ENCODE measurements at regions not wholly inside any gene's neighbourhood (a gene's known extent, or its start where the extent isn't known, plus 50 kb on each side); places are given as distances from the start of the nearest gene placed in this dataset.

DNA sequence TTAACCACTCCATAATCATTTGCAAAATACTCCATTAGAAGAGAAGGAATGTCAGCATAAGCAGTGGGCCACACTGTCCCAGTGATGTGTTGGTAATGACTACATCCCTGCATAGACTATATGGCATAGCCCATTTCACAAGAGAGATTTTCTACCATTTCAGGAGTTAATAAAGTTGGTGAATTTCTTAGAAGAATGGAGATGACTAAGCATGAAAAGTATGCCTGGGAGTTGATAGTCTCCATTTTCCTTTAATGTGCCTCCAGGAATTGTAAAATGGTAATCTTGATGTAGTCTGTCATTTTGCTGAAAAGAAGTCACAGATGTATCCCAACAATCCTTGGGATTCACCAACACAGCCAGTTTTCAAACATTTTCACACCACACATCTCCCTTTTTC lies 608.8 kb upstream of the CHRM3 start:
- H3K27ac ChIP-seq (ENCODE audit: low read length), result no peak overlapping the region
- H3K9me3 ChIP-seq (replicated peaks; ENCODE audit: insufficient read depth, low read length), result no peaks in the 10 kb centered on the region
- TF ChIP-seq EZH2phosphoT487 (IDR thresholded peaks at IDR 0.05; ENCODE audit: low read length) (no peak), EZH2 (optimal IDR thresholded peaks at IDR 0.05; ENCODE audit: low read depth, low read length) (no peak), CTCF (IDR thresholded peaks at IDR 0.05; ENCODE audit: low read length) (no peak)

DNA sequence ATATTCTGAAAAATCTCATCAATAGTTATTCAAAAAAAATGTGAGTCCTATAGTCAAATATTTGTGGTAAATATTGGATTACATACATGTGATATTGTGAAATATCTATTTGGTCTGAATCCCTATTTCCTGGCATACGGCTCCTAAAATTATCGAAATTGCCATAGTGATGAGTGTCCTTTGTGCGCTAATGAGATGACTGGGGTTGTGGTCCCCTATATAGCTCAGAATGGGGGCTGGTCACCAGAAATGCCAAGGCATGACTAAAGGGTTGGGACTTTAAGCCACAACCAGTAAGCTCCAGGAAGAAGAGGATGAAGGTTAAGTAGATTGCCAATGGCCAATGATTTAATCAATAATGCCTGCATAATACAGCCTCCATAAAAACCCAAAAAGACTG lies 610.2 kb upstream of the CHRM3 start:
- no peaks in the 10 kb centered on the region for H4K20me1 ChIP-seq (ENCODE audit: insufficient read depth, low read length)
- H3K9ac ChIP-seq (ENCODE audit: low read length), result no peak overlapping the region
- no peaks in the 10 kb centered on the region for H3F3A ChIP-seq (ENCODE audit: insufficient read depth, low read length)
- no peak overlapping the region for H3K27ac ChIP-seq (ENCODE audit: low read length)
- H3K9me2 ChIP-seq (replicated peaks; ENCODE audit: insufficient read depth, low read length), result no peaks in the 10 kb centered on the region
- no peak for DNase-seq
- no peaks in the 10 kb centered on the region for H3K36me3 ChIP-seq (replicated peaks; ENCODE audit: insufficient read depth, low read length)
- no peak overlapping the region for H2AFZ ChIP-seq (ENCODE audit: low read length)
- no peaks in the 10 kb centered on the region for H3K9me3 ChIP-seq (replicated peaks; ENCODE audit: insufficient read depth, low read length)
- no peak overlapping the region for H3K4me2 ChIP-seq (ENCODE audit: low read depth, low read length)
- H3K4me3 ChIP-seq (ENCODE audit: low read length), result no peak overlapping the region
- TF ChIP-seq EZH2phosphoT487 (IDR thresholded peaks at IDR 0.05; ENCODE audit: low read length), result no peak
- TF ChIP-seq CTCF (IDR thresholded peaks at IDR 0.05; ENCODE audit: low read length), result no peak
- no peak for TF ChIP-seq EZH2 (optimal IDR thresholded peaks at IDR 0.05; ENCODE audit: low read depth, low read length)
- no peaks in the 10 kb centered on the region for H3K27me3 ChIP-seq (replicated peaks; ENCODE audit: insufficient read depth, low read length)
- no peaks in the 10 kb centered on the region for H3K4me1 ChIP-seq (ENCODE audit: low read length)
- no peaks in the 10 kb centered on the region for H3K79me2 ChIP-seq (ENCODE audit: low read length)

More for the DNA sequence above, 608.8 kb upstream of the CHRM3 start:
- no peak overlapping the region for H3K4me3 ChIP-seq (ENCODE audit: low read length)
- H3K9ac ChIP-seq (ENCODE audit: low read length), result no peak overlapping the region
- no peaks in the 10 kb centered on the region for H3K9me2 ChIP-seq (replicated peaks; ENCODE audit: insufficient read depth, low read length)
- no peaks in the 10 kb centered on the region for H3K79me2 ChIP-seq (ENCODE audit: low read length)
- no peaks in the 10 kb centered on the region for H3K36me3 ChIP-seq (replicated peaks; ENCODE audit: insufficient read depth, low read length)
- H4K20me1 ChIP-seq (ENCODE audit: insufficient read depth, low read length), result no peaks in the 10 kb centered on the region
- H3K4me1 ChIP-seq (ENCODE audit: low read length), result no peaks in the 10 kb centered on the region
- no peak overlapping the region for H2AFZ ChIP-seq (ENCODE audit: low read length)
- DNase-seq, result no peak
- H3K27me3 ChIP-seq (replicated peaks; ENCODE audit: insufficient read depth, low read length), result no peaks in the 10 kb centered on the region
- no peaks in the 10 kb centered on the region for H3F3A ChIP-seq (ENCODE audit: insufficient read depth, low read length)
- H3K4me2 ChIP-seq (ENCODE audit: low read depth, low read length), result no peak overlapping the region

DNA sequence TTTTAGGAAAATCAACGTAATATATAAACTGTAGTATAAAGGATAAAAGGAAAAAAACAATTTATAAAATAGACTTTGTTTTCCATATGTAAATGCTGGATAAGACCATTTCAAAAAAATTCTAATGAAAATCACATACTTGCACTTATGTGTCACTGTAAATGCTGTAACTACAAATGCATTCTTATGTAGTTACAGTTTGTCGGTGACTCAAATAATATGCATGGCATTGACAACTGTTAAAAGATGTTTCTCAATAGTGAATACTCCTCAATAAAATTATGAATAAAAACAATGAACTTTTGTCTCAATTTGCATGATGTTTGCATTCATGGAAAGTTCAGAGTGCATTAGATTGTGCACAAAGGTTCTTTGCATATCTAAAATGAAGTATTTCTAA lies 614.0 kb upstream of the CHRM3 start:
- H3K9me2 ChIP-seq (replicated peaks; ENCODE audit: insufficient read depth, low read length), result no peaks in the 10 kb centered on the region
- TF ChIP-seq CTCF (IDR thresholded peaks at IDR 0.05; ENCODE audit: low read length) (no peak), EZH2phosphoT487 (IDR thresholded peaks at IDR 0.05; ENCODE audit: low read length) (no peak), EZH2 (optimal IDR thresholded peaks at IDR 0.05; ENCODE audit: low read depth, low read length) (no peak)
- H3K4me3 ChIP-seq (ENCODE audit: low read length), result no peak overlapping the region
- H3K4me1 ChIP-seq (ENCODE audit: low read length), result no peaks in the 10 kb centered on the region
- no peak overlapping the region for H3K27ac ChIP-seq (ENCODE audit: low read length)
- no peak for DNase-seq
- H3K36me3 ChIP-seq (replicated peaks; ENCODE audit: insufficient read depth, low read length), result no peaks in the 10 kb centered on the region
- H3K4me2 ChIP-seq (ENCODE audit: low read depth, low read length), result no peak overlapping the region
- no peak overlapping the region for H2AFZ ChIP-seq (ENCODE audit: low read length)
- no peaks in the 10 kb centered on the region for H3K27me3 ChIP-seq (replicated peaks; ENCODE audit: insufficient read depth, low read length)
- no peaks in the 10 kb centered on the region for H3K79me2 ChIP-seq (ENCODE audit: low read length)
- H3F3A ChIP-seq (ENCODE audit: insufficient read depth, low read length), result no peaks in the 10 kb centered on the region
- no peak overlapping the region for H3K9ac ChIP-seq (ENCODE audit: low read length)
- no peaks in the 10 kb centered on the region for H3K9me3 ChIP-seq (replicated peaks; ENCODE audit: insufficient read depth, low read length)
- H4K20me1 ChIP-seq (ENCODE audit: insufficient read depth, low read length), result no peaks in the 10 kb centered on the region

Measured in MM.1S (cell line).